NCI-H1436 (cell line): ENCODE measurements at regions not wholly inside any gene's neighbourhood (a gene's known extent, or its start where the extent isn't known, plus 50 kb on each side); places are given as distances from the start of the nearest gene placed in this dataset.
"Not testable (repeated sequence)": the region's sequence is repeated elsewhere in the genome, so short reads cannot be mapped to it uniquely, and the experiment has no call there.

Experiments
- DNase-seq: peaks from one replicate; lab custom pipeline; 2025; lab: John Stamatoyannopoulos, UW

DNA sequence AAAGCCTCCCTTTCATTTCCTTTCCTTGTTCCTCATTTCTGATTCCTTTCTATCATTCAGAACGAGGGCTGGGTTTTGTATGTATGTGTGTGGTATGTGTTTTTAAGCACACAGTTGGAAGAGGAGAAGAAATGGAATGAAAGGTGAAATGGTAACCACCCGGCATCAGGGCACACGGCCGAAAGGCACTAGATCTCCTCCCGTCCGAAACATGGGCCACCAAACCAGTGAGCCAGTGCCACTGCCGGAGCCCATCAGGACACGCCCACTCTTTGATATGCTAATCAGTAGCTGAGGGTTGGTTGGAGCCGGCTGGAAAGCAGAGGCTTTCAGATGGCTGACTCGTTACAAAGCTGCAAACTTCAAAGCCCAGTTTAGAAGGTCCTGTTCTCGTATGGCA is 228.6 kb upstream of the JARID2 start:
- no peak for DNase-seq

DNA sequence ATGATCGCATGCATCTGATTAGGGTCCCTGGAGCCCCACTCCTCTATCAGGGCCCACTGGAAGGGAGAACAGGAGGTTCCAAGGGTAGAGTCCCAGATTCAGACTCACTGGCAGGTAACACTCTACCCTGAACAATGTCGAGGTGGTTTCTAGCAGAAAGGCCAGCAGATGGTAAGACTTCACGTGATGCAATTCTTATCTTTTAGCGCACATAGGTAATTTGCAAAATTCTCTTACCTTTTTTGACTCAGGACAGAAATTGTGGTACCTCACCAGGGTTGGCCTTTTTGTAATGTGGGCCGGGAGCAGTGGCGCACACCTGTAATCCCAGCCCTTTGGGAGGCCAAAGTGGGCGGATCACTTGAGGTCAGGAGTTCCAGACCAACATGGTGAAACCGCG is 228.1 kb upstream of the JARID2 start:
- no peak for DNase-seq

DNA sequence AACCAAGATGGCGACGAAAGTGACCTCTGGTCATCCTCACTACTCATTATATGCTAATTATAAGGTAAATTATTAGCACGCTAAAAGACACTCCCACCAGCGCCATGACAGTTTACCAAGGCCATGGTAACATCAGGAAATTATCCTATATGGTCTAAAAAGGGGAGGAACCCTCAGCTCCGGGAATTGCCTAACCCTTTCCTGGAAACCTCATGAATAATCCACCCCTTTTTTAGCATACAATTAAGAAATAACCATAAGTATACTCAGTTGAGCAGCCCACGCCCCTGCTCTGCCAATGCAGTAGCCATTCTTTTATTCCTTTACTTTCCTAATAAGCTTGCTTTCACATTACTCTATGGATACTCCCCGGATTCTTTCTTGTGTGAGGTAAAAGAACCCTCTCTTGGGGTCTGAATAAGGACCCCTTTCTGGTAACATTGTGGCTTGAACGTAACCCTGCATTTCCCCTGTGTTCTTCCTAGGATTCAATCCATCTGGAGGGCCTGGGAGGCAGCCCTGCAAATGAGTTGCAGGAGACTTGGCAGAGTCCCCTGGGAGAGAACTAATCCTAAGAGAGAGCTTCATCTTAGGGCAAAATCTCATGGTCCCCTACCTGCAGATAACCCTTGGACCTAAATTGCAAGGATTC is 225.6 kb upstream of the JARID2 start:
- DNase-seq = no peak

DNA sequence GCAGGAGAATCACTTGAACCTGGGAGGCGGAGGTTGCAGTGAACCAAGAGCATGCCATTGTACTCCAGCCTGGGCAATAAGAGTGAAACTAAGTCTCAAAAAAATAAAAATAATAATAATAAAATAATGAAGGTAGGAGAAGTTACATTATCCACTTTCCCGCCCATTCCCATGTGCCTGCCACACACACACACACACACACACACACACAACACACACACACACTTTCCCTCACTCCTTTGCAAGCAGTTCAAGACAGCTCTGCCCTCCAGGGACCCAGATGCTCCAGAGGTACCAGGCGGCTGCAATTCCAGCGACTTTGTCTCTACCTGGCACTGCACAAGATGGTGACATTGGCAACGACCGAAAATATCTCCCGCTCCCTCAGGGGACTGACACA is 224.8 kb upstream of the JARID2 start:
- DNase-seq = no peak

DNA sequence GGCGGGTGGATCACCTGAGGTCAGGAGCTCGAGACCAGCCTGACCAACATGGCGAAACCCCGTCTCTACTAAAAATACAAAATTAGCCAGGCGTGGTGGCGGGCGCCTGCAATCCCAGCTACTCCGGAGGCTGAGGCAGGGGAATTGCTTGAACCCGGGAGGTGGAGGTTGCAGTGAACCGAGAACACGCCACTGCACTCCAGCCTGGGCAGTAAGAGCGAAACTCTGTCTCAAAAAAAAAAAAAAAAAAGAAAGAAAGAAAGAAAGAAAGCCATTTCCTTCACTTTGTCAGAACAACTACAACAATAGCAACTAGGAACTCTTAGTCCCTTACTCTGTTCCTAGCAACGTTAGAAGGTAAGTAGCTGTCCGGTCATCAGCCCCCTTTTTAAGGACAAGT is 222.9 kb upstream of the JARID2 start:
- DNase-seq = not testable (repeated sequence)

DNA sequence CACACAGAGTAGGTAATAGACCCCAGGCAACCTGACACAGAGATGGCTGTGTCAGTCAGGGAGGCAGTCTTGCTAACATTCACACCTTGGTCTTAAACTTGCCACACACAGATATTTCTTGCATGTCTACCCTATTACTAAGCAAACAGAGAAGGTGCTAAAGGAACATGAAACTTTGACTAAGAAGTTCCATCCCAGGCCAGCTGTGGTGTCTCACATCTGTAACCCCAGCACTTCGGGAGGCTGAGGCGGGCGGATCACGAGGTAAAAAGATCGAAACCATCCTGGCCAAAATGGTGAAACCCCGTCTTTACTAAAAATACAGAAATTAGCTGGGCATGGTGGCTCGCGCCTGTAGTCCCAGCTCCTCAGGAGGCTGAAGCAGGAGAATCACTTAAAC is 222.4 kb upstream of the JARID2 start:
- no peak for DNase-seq

DNA sequence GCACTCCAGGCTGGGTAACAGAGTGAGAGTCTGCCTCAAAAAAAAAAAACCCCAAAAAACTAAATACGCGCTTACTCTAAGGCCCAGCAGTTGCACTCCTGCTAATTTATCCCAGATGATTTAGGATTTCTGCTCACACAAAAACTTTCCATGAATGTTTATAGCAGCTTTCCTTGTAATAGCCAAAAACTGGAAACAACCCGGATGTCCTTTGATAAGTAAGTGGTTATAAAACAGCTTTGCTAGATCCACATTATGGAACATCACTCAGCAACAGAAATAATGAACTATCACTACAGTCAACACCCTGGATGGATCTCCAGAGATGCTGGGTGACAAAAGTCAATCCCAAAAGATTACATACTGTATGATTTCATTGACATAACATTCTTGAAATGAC is 220.4 kb upstream of the JARID2 start:
- DNase-seq = no peak

DNA sequence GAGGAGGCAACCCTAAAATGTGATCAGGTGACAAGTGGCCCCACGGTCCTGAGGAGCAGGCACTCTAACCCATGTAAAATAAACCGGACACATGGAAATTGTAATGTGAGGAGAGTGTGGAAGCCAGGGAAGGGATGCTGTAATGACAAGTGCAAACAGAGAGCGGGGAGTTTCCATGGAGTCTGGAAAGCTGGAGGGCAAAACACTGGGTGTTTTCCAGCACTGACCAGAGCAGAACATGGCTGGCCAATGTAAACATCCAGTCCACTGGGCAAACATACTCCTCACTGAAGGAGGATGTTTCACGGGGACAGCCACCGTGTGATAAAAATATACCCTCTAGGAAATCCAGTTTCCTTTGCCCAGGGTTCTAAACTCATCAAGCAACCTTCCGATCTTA is 219.0 kb upstream of the JARID2 start:
- no peak for DNase-seq

DNA sequence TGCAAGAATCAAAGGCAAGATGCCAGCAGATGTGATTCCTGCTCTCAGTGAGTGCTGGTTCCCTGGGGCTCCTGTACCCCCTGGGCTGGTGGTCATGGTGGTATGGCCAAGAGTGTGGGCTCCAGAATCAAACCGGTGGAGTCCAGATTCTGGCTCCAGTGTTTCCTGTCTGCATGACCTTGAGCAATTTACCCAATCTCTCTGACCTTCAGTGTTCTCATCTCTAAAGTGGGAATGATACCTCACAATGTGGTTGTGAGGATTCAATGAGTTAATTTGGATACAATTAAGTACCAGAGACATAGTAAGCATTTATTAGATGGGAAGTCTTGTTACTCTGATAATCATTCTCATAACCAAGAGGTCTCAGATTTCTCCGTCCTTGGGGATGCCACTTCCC is 218.4 kb upstream of the JARID2 start:
- no peak for DNase-seq

DNA sequence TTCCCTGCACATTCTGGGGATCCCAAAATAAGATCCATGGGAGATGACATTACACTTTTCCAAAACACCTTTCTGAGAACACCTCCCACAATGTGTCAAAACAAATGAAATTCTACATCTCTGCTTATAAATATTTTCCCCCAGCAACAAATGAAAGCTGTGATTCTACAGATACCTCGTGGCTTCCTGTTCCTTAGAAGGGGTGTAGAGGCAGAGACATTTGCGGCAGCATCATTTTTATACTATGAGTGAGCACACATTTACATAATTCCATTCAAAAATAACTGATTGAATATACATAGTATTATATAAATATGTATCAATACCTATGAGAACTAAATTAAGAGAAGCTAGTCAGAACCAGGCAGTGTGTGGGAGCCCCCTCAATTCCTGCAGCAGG is 213.9 kb upstream of the JARID2 start:
- DNase-seq = no peak

DNA sequence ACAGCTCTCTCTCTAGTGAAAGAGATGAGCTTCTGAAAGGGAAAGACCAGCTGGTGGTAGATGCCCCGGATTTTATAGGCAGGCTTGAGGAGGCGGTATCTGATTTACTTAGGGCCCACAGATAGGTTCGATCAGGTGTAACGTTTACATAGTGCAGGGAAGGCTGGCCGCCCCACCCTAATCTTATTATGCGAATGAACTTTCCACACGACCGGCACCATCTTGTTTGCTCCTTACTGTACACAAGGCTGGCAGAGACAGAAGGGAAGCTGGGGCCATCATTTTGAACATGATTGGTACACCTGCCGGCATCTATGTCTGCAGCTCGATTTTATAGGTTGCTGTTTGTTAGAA is 212.0 kb upstream of the JARID2 start:
- DNase-seq = no peak

DNA sequence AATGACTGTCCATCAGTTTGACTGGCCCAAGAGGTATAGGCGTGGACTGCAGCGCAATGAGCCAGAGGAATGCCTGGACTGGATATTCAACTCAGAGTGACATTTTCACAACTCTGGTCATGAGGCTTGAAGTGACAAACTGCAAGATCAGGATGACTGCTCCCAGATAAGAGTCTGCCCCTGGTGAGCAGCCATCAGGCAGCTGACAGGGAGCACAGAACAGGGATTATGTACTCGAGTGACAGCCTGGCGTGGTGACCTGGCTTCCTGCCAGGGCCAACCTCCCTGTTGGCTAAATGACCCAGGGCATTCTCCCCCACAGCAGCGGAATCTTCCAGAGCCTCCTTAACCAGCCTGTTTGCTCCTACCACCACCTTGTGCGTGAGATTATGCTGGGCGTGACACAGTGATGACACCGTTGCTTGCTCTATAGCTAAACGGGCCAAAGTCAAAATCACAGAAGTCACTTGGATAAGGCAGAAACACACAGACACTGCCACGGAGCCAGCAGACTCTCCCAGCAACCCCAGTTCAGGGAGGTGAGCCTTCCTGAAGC is 209.1 kb upstream of the JARID2 start:
- peak; percentile 5 for DNase-seq

DNA sequence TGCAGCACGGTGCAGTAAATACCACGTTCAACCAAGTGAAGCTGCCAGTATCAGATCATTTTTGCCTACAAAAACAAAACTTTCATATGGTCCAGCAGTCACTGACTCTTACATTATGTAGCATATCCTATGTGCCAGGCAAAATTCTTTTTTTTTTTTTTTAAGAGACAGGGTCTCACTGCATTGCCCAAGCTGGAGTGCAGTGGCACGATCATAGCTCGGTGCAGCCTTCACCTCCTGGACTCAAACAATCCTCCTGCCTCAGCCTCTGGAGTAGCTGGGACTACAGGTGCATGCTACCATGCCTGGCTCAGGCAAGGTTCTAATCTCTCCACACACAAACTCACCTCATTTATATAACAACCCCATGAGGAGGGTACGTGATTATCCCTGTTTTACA is 208.6 kb upstream of the JARID2 start:
- DNase-seq = no peak

DNA sequence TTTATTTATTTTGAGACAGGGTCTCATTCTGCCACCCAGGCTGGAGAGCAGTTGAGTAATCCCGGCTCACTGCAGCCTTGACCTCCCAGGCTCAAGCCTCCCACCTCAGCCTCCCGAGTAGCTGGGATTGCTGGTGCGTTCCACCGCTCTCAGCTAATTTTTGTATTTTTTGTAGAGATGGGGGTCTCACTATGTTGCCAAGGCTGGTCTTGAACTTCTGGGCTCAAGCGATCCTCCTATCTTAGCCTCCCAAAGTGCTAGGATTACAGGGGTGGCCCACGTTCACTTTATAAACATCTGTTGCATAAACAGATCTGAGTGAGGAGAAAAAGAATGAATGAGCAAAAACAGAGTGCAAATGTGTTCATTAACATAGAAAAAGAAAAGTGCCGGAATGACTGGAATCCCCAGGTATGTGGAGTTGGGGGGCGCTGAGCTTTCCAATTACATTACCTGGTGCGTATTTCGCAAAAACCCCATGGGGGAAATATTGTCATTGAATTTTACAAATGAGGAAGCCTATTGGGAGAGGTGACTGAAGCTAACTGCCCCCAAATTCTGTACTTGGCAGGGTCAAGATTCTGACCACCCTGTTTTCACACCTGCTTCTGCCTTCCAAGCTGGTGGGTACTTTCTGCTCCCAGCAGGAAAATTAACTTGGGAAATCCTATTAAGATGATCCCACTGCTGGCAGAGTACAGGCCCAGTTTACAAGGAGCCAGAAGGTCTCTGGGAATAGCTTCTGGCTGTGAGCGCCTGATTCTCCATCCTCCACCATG is 207.7 kb upstream of the JARID2 start:
- no peak for DNase-seq

DNA sequence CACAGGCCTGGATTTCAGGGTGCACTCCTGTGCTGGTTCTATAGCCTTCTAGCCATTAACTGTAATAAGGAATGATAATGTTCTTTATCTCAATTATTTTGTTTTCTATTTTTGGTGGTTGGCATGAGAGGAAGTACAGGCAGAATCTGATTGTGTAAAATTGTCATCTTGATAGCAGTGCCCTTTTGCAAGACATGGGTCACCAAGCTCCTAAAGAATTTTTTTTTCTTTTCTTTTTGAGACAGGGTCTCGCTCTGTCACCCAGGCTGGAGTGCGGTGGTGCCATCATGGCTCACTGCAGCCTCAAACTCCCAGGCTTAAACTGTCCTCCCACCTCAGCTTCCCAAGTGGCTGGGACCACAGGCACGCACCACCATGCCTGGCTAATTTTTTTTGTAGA is 206.7 kb upstream of the JARID2 start:
- no peak for DNase-seq

DNA sequence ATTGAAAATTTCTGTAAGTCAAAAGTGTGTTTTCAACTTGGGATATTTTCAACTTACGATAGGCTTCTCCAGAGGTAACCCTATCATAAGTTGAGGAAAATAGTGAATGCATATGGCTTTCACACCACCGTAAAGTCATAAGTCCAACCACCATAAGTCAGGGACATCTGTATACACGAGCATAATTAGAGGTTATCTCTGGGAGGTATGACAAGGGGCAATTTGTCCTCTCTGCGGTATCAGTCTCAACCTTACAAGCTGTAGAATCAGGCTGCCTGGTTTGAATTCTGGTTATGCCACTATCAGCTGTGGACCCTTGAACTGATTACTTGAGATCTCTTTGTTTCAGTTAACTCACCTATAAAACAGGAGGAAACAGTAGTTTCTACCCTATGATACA is 202.9 kb upstream of the JARID2 start:
- DNase-seq = no peak

DNA sequence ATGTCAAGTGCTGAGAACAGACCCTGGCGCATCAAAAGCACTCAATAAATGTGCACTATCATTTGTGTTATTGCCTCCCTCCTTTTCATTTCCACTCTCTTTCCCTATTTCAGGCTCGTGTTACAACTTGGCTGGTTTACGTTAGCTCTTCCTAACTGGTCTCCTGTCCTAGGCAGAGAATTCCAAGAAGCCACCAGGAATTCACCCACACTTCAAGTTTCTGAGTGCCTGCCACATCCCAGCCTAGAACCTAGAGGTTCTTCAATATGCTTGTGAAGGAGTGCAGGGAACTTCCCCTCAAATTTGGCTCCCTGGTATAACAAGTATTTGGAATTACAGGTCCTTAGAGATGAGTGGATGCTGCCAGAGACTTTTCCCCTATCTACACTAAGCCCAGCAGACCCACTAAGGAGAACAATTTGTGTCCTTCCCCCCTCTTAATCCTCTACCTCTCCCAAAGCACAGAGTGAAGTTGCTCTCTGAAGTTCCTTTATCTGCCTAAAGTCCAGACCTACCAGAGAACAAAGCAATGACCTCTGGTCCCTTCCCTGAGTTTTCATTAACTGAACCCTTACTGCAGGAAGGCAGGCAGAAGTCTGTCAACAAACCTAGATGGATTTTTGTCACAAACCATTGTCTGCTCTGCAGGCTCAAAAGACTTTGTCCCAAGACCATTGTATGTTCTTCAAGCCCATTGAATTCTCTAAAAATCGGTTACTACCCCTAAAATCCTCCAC is 201.6 kb upstream of the JARID2 start:
- no peak for DNase-seq

DNA sequence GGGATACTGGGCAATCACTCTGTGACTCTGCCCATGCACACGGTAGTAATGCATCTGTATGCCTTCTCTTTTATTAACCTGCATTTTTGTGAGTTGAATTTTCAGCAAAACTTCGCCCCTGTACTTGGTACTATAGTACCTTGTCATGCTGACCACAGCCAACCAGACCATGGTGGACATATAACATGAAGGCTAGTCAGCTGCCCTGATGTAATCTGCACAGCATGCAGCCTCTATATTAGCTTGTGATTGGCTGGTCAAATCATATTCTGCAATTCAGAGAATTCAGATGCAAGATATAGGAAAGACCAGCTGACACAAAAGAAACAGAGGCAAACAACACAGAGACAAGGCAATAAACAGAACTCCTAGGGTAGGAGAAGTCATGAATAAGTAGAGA is 200.9 kb upstream of the JARID2 start:
- DNase-seq = no peak

DNA sequence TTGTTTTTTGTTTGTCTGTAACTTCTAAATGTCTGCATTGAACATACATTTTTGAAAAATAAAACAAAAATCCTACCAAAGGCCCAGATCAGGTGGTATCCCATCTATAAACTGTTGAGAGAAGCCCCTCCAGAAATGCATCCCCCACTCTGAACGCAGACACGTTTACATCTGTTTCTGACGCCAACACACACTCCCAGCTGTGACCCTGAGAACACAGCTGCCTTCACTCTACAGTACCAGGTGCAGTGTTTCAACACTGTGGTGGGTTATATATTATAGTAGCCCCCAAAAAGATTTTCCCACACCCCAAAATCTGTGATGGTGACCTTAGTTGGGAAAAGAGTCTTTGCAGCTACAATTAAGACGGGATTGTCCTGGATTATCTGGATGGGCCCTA is 199.1 kb upstream of the JARID2 start:
- no peak for DNase-seq

DNA sequence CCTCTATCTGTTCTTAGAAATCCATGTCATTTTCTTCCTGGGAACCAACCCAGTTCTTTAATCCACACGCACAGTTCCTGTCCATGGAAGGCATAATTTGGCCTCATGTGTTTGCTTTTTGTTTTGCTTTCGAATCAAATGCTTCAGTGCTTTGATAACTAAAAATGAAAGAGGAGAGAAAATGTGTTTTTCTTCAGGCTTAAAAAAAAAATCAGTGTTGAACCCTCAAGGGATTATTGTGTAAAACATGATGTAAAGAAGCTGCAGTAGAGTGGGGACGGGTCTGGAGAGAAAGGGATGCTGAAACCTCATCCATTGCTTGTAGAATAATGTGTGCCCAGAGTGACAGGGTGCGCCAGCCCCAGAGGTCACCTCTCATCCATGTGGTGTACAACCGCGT is 197.5 kb upstream of the JARID2 start:
- DNase-seq = no peak

DNA sequence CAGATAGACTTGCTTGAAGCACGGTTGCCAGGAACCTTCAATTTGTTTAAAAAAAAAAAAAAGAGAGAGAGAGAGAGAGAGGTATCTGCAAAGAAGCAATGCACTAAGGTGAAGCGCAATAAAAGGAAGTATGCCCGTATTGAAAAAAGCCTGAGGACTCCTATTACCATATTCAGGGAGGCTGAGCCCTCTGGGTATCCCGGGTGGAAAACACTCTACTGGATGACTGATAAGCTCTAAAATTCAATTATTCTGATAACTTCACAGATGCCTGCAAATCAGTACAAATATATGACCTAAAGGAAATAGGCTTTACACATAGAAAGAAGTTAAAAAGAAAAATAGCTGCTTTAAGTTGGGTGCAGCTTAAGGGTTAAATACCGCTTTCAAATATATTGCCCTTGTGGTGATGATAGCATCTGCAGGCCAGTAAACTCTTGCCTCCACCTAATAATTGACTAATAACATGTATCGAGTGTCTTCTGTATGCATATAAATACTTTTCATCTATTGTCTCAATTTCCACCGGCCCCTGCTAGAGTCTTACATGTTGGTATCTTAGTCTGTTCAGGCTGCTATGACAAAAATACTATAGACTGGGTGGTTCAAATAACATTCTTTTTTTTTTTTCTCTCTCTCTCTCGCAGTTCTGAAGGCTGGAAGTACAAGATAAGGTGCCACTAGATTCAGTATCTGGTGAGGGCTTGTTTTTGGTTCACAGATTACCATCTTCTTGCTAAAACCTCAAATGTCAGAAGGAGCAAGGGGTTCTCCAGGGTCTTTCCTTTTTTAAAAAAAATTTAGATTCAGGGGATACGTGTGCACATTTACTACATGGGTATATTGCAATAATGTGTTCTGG is 187.4 kb upstream of the JARID2 start:
- no peak for DNase-seq

DNA sequence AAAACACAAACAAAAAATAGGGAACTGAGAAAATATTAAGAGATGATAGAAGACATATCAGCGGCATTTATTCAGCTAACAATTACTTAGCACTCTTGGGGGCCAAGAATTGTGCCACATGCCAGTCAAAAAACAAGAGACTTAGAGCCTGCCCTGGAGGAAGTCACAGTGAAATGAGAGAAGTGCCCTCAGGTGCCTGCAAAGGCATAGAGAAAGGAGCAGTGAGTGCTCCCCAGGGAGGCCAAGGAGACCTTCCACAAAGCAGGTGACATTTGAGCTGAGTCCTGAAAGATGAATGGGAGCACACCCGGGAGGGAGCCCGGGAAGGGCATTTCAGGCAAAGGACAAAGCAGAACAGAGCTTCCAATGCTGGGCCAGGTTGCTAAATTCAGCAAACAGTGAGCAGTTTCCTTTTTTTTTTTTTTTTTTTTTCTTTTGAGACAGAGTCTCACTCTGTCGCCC is 184.7 kb upstream of the JARID2 start:
- peak; percentile 88 for DNase-seq
